ENCODE measurements at regions not wholly inside any gene's neighbourhood (a gene's known extent, or its start where the extent isn't known, plus 50 kb on each side); places are given as distances from the start of the nearest gene placed in this dataset.

DNA sequence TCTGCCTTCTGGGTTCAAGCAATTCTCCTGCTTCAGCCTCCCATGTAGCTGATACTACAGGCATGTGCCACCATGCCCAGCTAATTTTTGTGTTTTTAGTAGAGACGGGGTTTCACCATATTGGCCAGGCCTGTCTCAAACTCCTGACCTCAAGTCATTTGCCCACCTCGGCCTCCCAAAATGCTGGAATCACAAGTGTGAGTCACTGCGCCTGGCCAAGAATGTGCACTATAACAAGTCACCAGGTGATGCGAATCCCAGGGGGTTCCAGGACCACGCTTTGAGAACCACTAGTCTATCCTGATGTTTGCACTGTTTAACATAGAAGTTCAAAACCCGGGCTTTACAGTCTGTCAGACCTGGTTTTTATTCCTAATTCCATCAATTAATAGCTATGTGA is 144.8 kb downstream of the SUCLG1 start:
- no peak for DNase-seq
- Histone ChIP-seq H3K27ac (ENCODE audit: low read length) (no peak overlapping the region), H3K4me2 (ENCODE audit: low read depth, low read length) (no peak overlapping the region), H3K36me3 (replicated peaks; ENCODE audit: insufficient read depth, low read length) (no peaks in the 10 kb centered on the region), H3K79me2 (ENCODE audit: low read length) (no peaks in the 10 kb centered on the region), H3F3A (ENCODE audit: insufficient read depth, low read length) (no peaks in the 10 kb centered on the region), H3K9me3 (replicated peaks; ENCODE audit: insufficient read depth, low read length) (no peaks in the 10 kb centered on the region), H3K4me3 (ENCODE audit: low read length) (no peak overlapping the region), H3K27me3 (replicated peaks; ENCODE audit: insufficient read depth, low read length) (no peaks in the 10 kb centered on the region), H3K9ac (ENCODE audit: low read length) (no peak overlapping the region), H3K4me1 (ENCODE audit: low read length) (no peaks in the 10 kb centered on the region), H4K20me1 (ENCODE audit: insufficient read depth, low read length) (no peaks in the 10 kb centered on the region), H3K9me2 (replicated peaks; ENCODE audit: insufficient read depth, low read length) (no peaks in the 10 kb centered on the region), H2AFZ (ENCODE audit: low read length) (no peak overlapping the region)
- TF ChIP-seq EZH2 (optimal IDR thresholded peaks at IDR 0.05; ENCODE audit: low read depth, low read length) (no peak), EZH2phosphoT487 (IDR thresholded peaks at IDR 0.05; ENCODE audit: low read length) (no peak), CTCF (IDR thresholded peaks at IDR 0.05; ENCODE audit: low read length) (no peak)

- Histone ChIP-seq H3K4me2 (ENCODE audit: low read depth, low read length) (no peak overlapping the region), H4K20me1 (ENCODE audit: insufficient read depth, low read length) (no peaks in the 10 kb centered on the region), H3K4me1 (ENCODE audit: low read length) (no peaks in the 10 kb centered on the region), H3F3A (ENCODE audit: insufficient read depth, low read length) (no peaks in the 10 kb centered on the region), H3K36me3 (replicated peaks; ENCODE audit: insufficient read depth, low read length) (no peaks in the 10 kb centered on the region), H3K9me2 (replicated peaks; ENCODE audit: insufficient read depth, low read length) (no peaks in the 10 kb centered on the region), H3K4me3 (ENCODE audit: low read length) (no peak overlapping the region), H3K9ac (ENCODE audit: low read length) (no peak overlapping the region), H3K79me2 (ENCODE audit: low read length) (no peaks in the 10 kb centered on the region), H2AFZ (ENCODE audit: low read length) (no peak overlapping the region), H3K27ac (ENCODE audit: low read length) (no peak overlapping the region), H3K27me3 (replicated peaks; ENCODE audit: insufficient read depth, low read length) (no peaks in the 10 kb centered on the region), H3K9me3 (replicated peaks; ENCODE audit: insufficient read depth, low read length) (no peaks in the 10 kb centered on the region)
- no peak for DNase-seq
- no peak for TF ChIP-seq EZH2phosphoT487 (IDR thresholded peaks at IDR 0.05; ENCODE audit: low read length)
- TF ChIP-seq CTCF (IDR thresholded peaks at IDR 0.05; ENCODE audit: low read length): no peak
- no peak for TF ChIP-seq EZH2 (optimal IDR thresholded peaks at IDR 0.05; ENCODE audit: low read depth, low read length)
Measured at GRCh38 chr2:84309281-84309680, 149.8 kb downstream of the SUCLG1 start.

DNA sequence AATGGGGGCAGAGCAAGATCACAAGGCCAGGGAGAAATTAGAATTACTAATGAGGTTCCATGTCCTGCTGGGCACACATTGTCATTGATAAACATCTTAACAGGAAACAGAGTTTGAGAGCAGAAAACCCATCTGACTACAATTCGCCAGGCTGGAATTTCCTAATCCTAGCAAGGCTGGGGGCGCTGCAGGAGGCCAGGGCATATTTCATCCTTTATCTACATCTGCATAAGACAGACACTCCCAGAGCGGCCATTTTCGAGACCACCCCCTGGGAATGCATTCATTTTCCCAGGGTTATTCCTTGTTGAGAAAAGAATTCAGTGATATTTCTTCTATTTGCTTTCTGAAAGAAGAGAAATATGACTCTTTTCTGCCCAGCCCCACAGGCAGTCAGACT is 152.7 kb downstream of the SUCLG1 start:
- no peak overlapping the region for H2AFZ ChIP-seq (ENCODE audit: low read length)

More for the DNA sequence above, 152.7 kb downstream of the SUCLG1 start:
- no peaks in the 10 kb centered on the region for H3K4me1 ChIP-seq (ENCODE audit: low read length)
- H3K27me3 ChIP-seq (replicated peaks; ENCODE audit: insufficient read depth, low read length): no peaks in the 10 kb centered on the region
- H3K27ac ChIP-seq (ENCODE audit: low read length): no peak overlapping the region
- no peak overlapping the region for H3K9ac ChIP-seq (ENCODE audit: low read length)
- H3K4me3 ChIP-seq (ENCODE audit: low read length): no peak overlapping the region
- H3K79me2 ChIP-seq (ENCODE audit: low read length): no peaks in the 10 kb centered on the region
- DNase-seq: no peak
- H3K9me3 ChIP-seq (replicated peaks; ENCODE audit: insufficient read depth, low read length): no peaks in the 10 kb centered on the region
- H3K36me3 ChIP-seq (replicated peaks; ENCODE audit: insufficient read depth, low read length): no peaks in the 10 kb centered on the region
- no peak for TF ChIP-seq CTCF (IDR thresholded peaks at IDR 0.05; ENCODE audit: low read length)
- TF ChIP-seq EZH2 (optimal IDR thresholded peaks at IDR 0.05; ENCODE audit: low read depth, low read length): no peak
- no peak for TF ChIP-seq EZH2phosphoT487 (IDR thresholded peaks at IDR 0.05; ENCODE audit: low read length)
- no peaks in the 10 kb centered on the region for H3K9me2 ChIP-seq (replicated peaks; ENCODE audit: insufficient read depth, low read length)
- no peaks in the 10 kb centered on the region for H3F3A ChIP-seq (ENCODE audit: insufficient read depth, low read length)
- no peak overlapping the region for H3K4me2 ChIP-seq (ENCODE audit: low read depth, low read length)
- no peaks in the 10 kb centered on the region for H4K20me1 ChIP-seq (ENCODE audit: insufficient read depth, low read length)
